ENCODE measurements at regions not wholly inside any gene's neighbourhood (a gene's known extent, or its start where the extent isn't known, plus 50 kb on each side); places are given as distances from the start of the nearest gene placed in this dataset.

GRCh38 chr5:154628685-154629084 lies 126.5 kb upstream of the LARP1 start:
- Histone ChIP-seq H3K36me3 (ENCODE audit: insufficient read depth, low read length) (no peaks in the 10 kb centered on the region), H3K4me2 (ENCODE audit: low read length) (no peak overlapping the region), H4K20me1 (ENCODE audit: insufficient read depth, low read length) (no peaks in the 10 kb centered on the region), H3K9ac (ENCODE audit: low read length) (no peak overlapping the region), H3K4me1 (ENCODE audit: insufficient read depth, low read length) (no peaks in the 10 kb centered on the region), H3K9me3 (ENCODE audit: insufficient read depth, low read depth, low read length) (no peaks in the 10 kb centered on the region), H3K27ac (ENCODE audit: low read depth, low read length) (no peak overlapping the region), H3K27me3 (ENCODE audit: insufficient read depth, low read length) (no peaks in the 10 kb centered on the region), H3K4me3 (ENCODE audit: insufficient read depth, low read depth, low read length) (no peak overlapping the region), H2AFZ (ENCODE audit: low read depth, low read length) (no peak overlapping the region), H3K79me2 (ENCODE audit: insufficient read depth, low read length) (no peaks in the 10 kb centered on the region)
- no peaks in the 10 kb centered on the region for H3K9me3 Mint-ChIP-seq (ENCODE audit: unreplicated experiment)
- H3K4me1 Mint-ChIP-seq (ENCODE audit: low read depth, unreplicated experiment): no peaks in the 10 kb centered on the region
- no peak for TF ChIP-seq EZH2 (IDR thresholded peaks at IDR 0.05; ENCODE audit: insufficient read depth, low read length)
- TF ChIP-seq CTCF (IDR thresholded peaks at IDR 0.05; ENCODE audit: insufficient read depth, low read depth, low read length): no peak
- no peaks in the 10 kb centered on the region for H3K36me3 Mint-ChIP-seq (ENCODE audit: low read depth, unreplicated experiment)
- DNase-seq (ENCODE audit: low read depth) (no peak), FAIRE-seq (no peak)
- no peak overlapping the region for H3K27ac Mint-ChIP-seq (ENCODE audit: unreplicated experiment)
- H3K27me3 Mint-ChIP-seq (ENCODE audit: low read depth, unreplicated experiment): peaks cover 24% of the 10 kb centered on the region
- no peak overlapping the region for H3K4me3 Mint-ChIP-seq (ENCODE audit: unreplicated experiment)

- no peak for DNase-seq (ENCODE audit: low read depth)
- Histone ChIP-seq H3K4me2 (ENCODE audit: low read length) (no peak overlapping the region), H3K27ac (ENCODE audit: low read depth, low read length) (no peak overlapping the region), H2AFZ (ENCODE audit: low read depth, low read length) (no peak overlapping the region), H3K4me1 (ENCODE audit: insufficient read depth, low read length) (no peaks in the 10 kb centered on the region), H3K9ac (ENCODE audit: low read length) (no peak overlapping the region), H3K4me3 (ENCODE audit: insufficient read depth, low read depth, low read length) (no peak overlapping the region), H3K79me2 (ENCODE audit: insufficient read depth, low read length) (no peaks in the 10 kb centered on the region), H3K27me3 (ENCODE audit: insufficient read depth, low read length) (no peaks in the 10 kb centered on the region), H3K36me3 (ENCODE audit: insufficient read depth, low read length) (no peaks in the 10 kb centered on the region), H3K9me3 (ENCODE audit: insufficient read depth, low read depth, low read length) (no peaks in the 10 kb centered on the region), H4K20me1 (ENCODE audit: insufficient read depth, low read length) (no peaks in the 10 kb centered on the region)
- H3K4me1 Mint-ChIP-seq (ENCODE audit: low read depth, unreplicated experiment): no peaks in the 10 kb centered on the region
- H3K27ac Mint-ChIP-seq (ENCODE audit: unreplicated experiment): no peak overlapping the region
- no peak overlapping the region for H3K4me3 Mint-ChIP-seq (ENCODE audit: unreplicated experiment)
- peaks cover 24% of the 10 kb centered on the region for H3K27me3 Mint-ChIP-seq (ENCODE audit: low read depth, unreplicated experiment)
- H3K9me3 Mint-ChIP-seq (ENCODE audit: unreplicated experiment): no peaks in the 10 kb centered on the region
- no peaks in the 10 kb centered on the region for H3K36me3 Mint-ChIP-seq (ENCODE audit: low read depth, unreplicated experiment)
- no peak for TF ChIP-seq EZH2 (IDR thresholded peaks at IDR 0.05; ENCODE audit: insufficient read depth, low read length)
- no peak for TF ChIP-seq CTCF (IDR thresholded peaks at IDR 0.05; ENCODE audit: insufficient read depth, low read depth, low read length)
- FAIRE-seq: no peak
Observed at GRCh38 chr5:154627698-154628678, 127.2 kb upstream of the LARP1 start.
